HG02610 (cell line): ENCODE measurements at regions not wholly inside any gene's neighbourhood (a gene's known extent, or its start where the extent isn't known, plus 50 kb on each side); places are given as distances from the start of the nearest gene placed in this dataset.

Experiments used
- ATAC-seq: cut with Tn5 transposase; IDR thresholded peaks from one replicate; pipeline ENCODE4 v1.9.1; 2021; ENCODE audit warnings: mild to moderate bottlenecking, moderate library complexity; ENCODE audit not compliant: unreplicated experiment

- ATAC-seq: no peak
These were observed 91.3 kb upstream of the GGTLC1 start for GRCh38 chr20:24079661-24080412.

- no peak for ATAC-seq
These were observed 88.6 kb upstream of the GGTLC1 start for GRCh38 chr20:24077145-24077544.

- no peak for ATAC-seq
These were observed 82.1 kb upstream of the GGTLC1 start for GRCh38 chr20:24070679-24071078.

GRCh38 chr20:24066076-24066700 lies 77.6 kb upstream of the GGTLC1 start:
- no peak for ATAC-seq

- no peak for ATAC-seq
These were observed 76.3 kb upstream of the GGTLC1 start for GRCh38 chr20:24064915-24065314.

GRCh38 chr20:24064092-24064491 lies 75.5 kb upstream of the GGTLC1 start:
- no peak for ATAC-seq

GRCh38 chr20:24063100-24063499 lies 74.5 kb upstream of the GGTLC1 start:
- no peak for ATAC-seq

GRCh38 chr20:24060851-24061590 lies 72.4 kb upstream of the GGTLC1 start:
- no peak for ATAC-seq

GRCh38 chr20:24059174-24059573 lies 70.6 kb upstream of the GGTLC1 start:
- no peak for ATAC-seq

- ATAC-seq: no peak
These were observed 67.9 kb upstream of the GGTLC1 start for GRCh38 chr20:24056491-24056890.

GRCh38 chr20:24052599-24053275 lies 64.2 kb upstream of the GGTLC1 start:
- no peak for ATAC-seq

- ATAC-seq: no peak
These were observed 62.6 kb upstream of the GGTLC1 start for GRCh38 chr20:24051160-24051559.

GRCh38 chr20:24050119-24050518 lies 61.5 kb upstream of the GGTLC1 start:
- ATAC-seq: no peak

GRCh38 chr20:24049081-24049480 lies 60.5 kb upstream of the GGTLC1 start:
- no peak for ATAC-seq

- ATAC-seq: no peak
These were observed 59.5 kb upstream of the GGTLC1 start for GRCh38 chr20:24048024-24048611.

GRCh38 chr20:24046888-24047287 lies 58.3 kb upstream of the GGTLC1 start:
- no peak for ATAC-seq

- no peak for ATAC-seq
These were observed 57.2 kb upstream of the GGTLC1 start for GRCh38 chr20:24045621-24046318.

GRCh38 chr20:24043294-24043693 lies 54.7 kb upstream of the GGTLC1 start:
- ATAC-seq: no peak

- no peak for ATAC-seq
These were observed 54.1 kb upstream of the GGTLC1 start for GRCh38 chr20:24042646-24043045.

- ATAC-seq: no peak
These were observed 52.4 kb upstream of the GGTLC1 start for GRCh38 chr20:24040896-24041459.
